ENCODE measurements at regions not wholly inside any gene's neighbourhood (a gene's known extent, or its start where the extent isn't known, plus 50 kb on each side); places are given as distances from the start of the nearest gene placed in this dataset.

GRCh38 chr4:124915073-124915472 lies 202.5 kb upstream of the ANKRD50 start:
- TF ChIP-seq POLR2AphosphoS5 (IDR thresholded peaks at IDR 0.05; ENCODE audit: borderline replicate concordance, low read depth, low read length) (no peak), EZH2 (IDR thresholded peaks at IDR 0.05) (no peak)
